CD4-positive, alpha-beta T cell treated with Interferon gamma for 1 hour (primary cell): ENCODE measurements at regions not wholly inside any gene's neighbourhood (a gene's known extent, or its start where the extent isn't known, plus 50 kb on each side); places are given as distances from the start of the nearest gene placed in this dataset.
"Not testable (repeated sequence)": the region's sequence is repeated elsewhere in the genome, so short reads cannot be mapped to it uniquely, and the experiment has no call there.

ENCODE experiments used
- DNase-seq: peaks from one replicate; pipeline ENCODE4 v3.0.0-alpha.2; 2020

GRCh38 chr20:40942006-40942405 is 86.6 kb upstream of the TOP1 start:
- no peak for DNase-seq

- DNase-seq, result no peak
Observed at GRCh38 chr20:40942775-40943174, 85.8 kb upstream of the TOP1 start.

GRCh38 chr20:40943591-40943990 is 85.0 kb upstream of the TOP1 start:
- no peak for DNase-seq

GRCh38 chr20:40945189-40945588 is 83.4 kb upstream of the TOP1 start:
- no peak for DNase-seq

- peak; percentile 25 for DNase-seq
Observed at GRCh38 chr20:40945754-40946450, 82.7 kb upstream of the TOP1 start.

- no peak for DNase-seq
Observed at GRCh38 chr20:40946451-40946850, 82.2 kb upstream of the TOP1 start.

- DNase-seq, result no peak
Observed at GRCh38 chr20:40948465-40949267, 80.0 kb upstream of the TOP1 start.

- DNase-seq, result no peak
Observed at GRCh38 chr20:40949346-40949745, 79.3 kb upstream of the TOP1 start.

- DNase-seq, result no peak
Observed at GRCh38 chr20:40952136-40952535, 76.5 kb upstream of the TOP1 start.

GRCh38 chr20:40953416-40953815 is 75.2 kb upstream of the TOP1 start:
- no peak for DNase-seq

GRCh38 chr20:40953856-40954255 is 74.8 kb upstream of the TOP1 start:
- DNase-seq, result no peak

- no peak for DNase-seq
Observed at GRCh38 chr20:40954521-40955165, 74.0 kb upstream of the TOP1 start.

- DNase-seq, result no peak
Observed at GRCh38 chr20:40955326-40955725, 73.3 kb upstream of the TOP1 start.

- not testable (repeated sequence) for DNase-seq
Observed at GRCh38 chr20:40955826-40956225, 72.8 kb upstream of the TOP1 start.

- peak; percentile 12 for DNase-seq
Observed at GRCh38 chr20:40956542-40957264, 71.9 kb upstream of the TOP1 start.

GRCh38 chr20:40957265-40957760 is 71.3 kb upstream of the TOP1 start:
- DNase-seq, result no peak

GRCh38 chr20:40958598-40958997 is 70.0 kb upstream of the TOP1 start:
- no peak for DNase-seq

- DNase-seq, result no peak
Observed at GRCh38 chr20:40959325-40960092, 69.1 kb upstream of the TOP1 start.

- DNase-seq, result no peak
Observed at GRCh38 chr20:40960101-40960500, 68.5 kb upstream of the TOP1 start.

GRCh38 chr20:40960521-40960956 is 68.1 kb upstream of the TOP1 start:
- DNase-seq, result no peak

GRCh38 chr20:40961176-40961575 is 67.4 kb upstream of the TOP1 start:
- DNase-seq, result no peak
